HEK293 (cell line): ENCODE measurements at regions not wholly inside any gene's neighbourhood (a gene's known extent, or its start where the extent isn't known, plus 50 kb on each side); places are given as distances from the start of the nearest gene placed in this dataset.
A peak's percentile ranks its signal among the peaks of the same experiment; 100 is the strongest.

ENCODE experiments used
- CTCF ChIA-PET: fragments of 350-600 bp; formaldehyde crosslinking; extraction: SDS; loops from one replicate; lab custom pipeline; 2021; ENCODE audit warnings: antibody characterized with exemption; lab: Yijun Ruan, JAX
- POLR2A ChIA-PET: fragments of 300-600 bp; formaldehyde crosslinking; extraction: SDS; loops from one replicate; lab custom pipeline; 2020; ENCODE audit warnings: antibody characterized with exemption, inconsistent platforms; lab: Yijun Ruan, JAX
- H3K27ac ChIP-seq: fragments of 200-500 bp; sonication (Bioruptor generic); 2 replicates; pipeline ENCODE4 v1.5.1; 2014; ENCODE audit warnings: low read depth, low read length, control low read depth, inconsistent platforms; ENCODE audit errors: extremely low read depth
- H3K36me3 ChIP-seq, 2 experiments: fragments of 200-500 bp in 1 of 2; sonication (Bioruptor generic) in 1 of 2; 1 replicate in 1 of 2; 2 replicates in 1 of 2; pipeline ENCODE4 v1.5.1; 2014 to 2017; ENCODE audit warnings: inconsistent platforms in 2 of 2, low read length in 2 of 2; ENCODE audit not compliant: control insufficient read depth in 2 of 2, insufficient read depth in 1 of 2
- H3K4me1 ChIP-seq: fragments of 200-500 bp; sonication (Bioruptor generic); 2 replicates; pipeline ENCODE4 v1.5.1; 2014; ENCODE audit warnings: mild to moderate bottlenecking, low read length, inconsistent platforms; ENCODE audit not compliant: control insufficient read depth, insufficient read depth
- H3K4me3 ChIP-seq: 2 replicates; pipeline ENCODE4 v1.5.1; 2011; ENCODE audit warnings: low read depth, mild to moderate bottlenecking, control low read depth, low read length, moderate library complexity
- H3K9me3 ChIP-seq: fragments of 200-500 bp; sonication (Bioruptor generic); 2 replicates; pipeline ENCODE4 v1.5.1; 2014; ENCODE audit warnings: low read depth, low read length, inconsistent platforms; ENCODE audit not compliant: control insufficient read depth, insufficient read depth
- BCL11B ChIP-seq: fragments of 450-650 bp; formaldehyde crosslinking; IDR thresholded peaks from 2 replicates; pipeline ENCODE4 v1.5.1; 2016; ENCODE audit warnings: low read depth, missing biosample characterization, missing genetic modification characterization
- PRDM6 ChIP-seq: fragments of 450-650 bp; formaldehyde crosslinking; IDR thresholded peaks from 2 replicates; pipeline ENCODE4 v1.5.1; 2017; ENCODE audit warnings: missing biosample characterization, missing genetic modification characterization
- ZFP69B ChIP-seq: fragments of 450-650 bp; formaldehyde crosslinking; IDR thresholded peaks from 2 replicates; pipeline ENCODE4 v1.5.1; 2016; ENCODE audit warnings: missing biosample characterization, missing genetic modification characterization
- ZNF112 ChIP-seq: fragments of 450-650 bp; formaldehyde crosslinking; IDR thresholded peaks from 2 replicates; pipeline ENCODE4 v1.5.0; 2017; ENCODE audit warnings: missing biosample characterization, missing genetic modification characterization
- ZNF132 ChIP-seq: fragments of 450-650 bp; formaldehyde crosslinking; IDR thresholded peaks from 2 replicates; pipeline ENCODE4 v1.5.1; 2017; ENCODE audit warnings: missing biosample characterization, missing genetic modification characterization, borderline replicate concordance
- ZNF223 ChIP-seq: fragments of 450-650 bp; formaldehyde crosslinking; IDR thresholded peaks from 2 replicates; pipeline ENCODE4 v1.5.1; 2016; ENCODE audit warnings: missing biosample characterization, missing genetic modification characterization
- ZNF280D ChIP-seq: fragments of 450-650 bp; formaldehyde crosslinking; IDR thresholded peaks from 2 replicates; pipeline ENCODE4 v1.5.1; 2016; ENCODE audit warnings: missing biosample characterization, missing genetic modification characterization
- ZNF311 ChIP-seq: fragments of 450-650 bp; formaldehyde crosslinking; IDR thresholded peaks from 2 replicates; pipeline ENCODE4 v1.5.1; 2017; ENCODE audit warnings: missing biosample characterization, missing genetic modification characterization, borderline replicate concordance
- ZNF37A ChIP-seq: fragments of 450-650 bp; IDR thresholded peaks from 2 replicates; pipeline ENCODE4 v1.5.1; 2018; ENCODE audit warnings: missing biosample characterization, missing genetic modification characterization
- ZNF426 ChIP-seq: fragments of 450-650 bp; formaldehyde crosslinking; IDR thresholded peaks from 2 replicates; pipeline ENCODE4 v1.5.1; 2017; ENCODE audit warnings: missing biosample characterization, missing genetic modification characterization, mild to moderate bottlenecking, inconsistent platforms, moderate library complexity
- ZNF521 ChIP-seq: fragments of 450-650 bp; formaldehyde crosslinking; IDR thresholded peaks from 2 replicates; pipeline ENCODE4 v1.5.1; 2017; ENCODE audit warnings: missing biosample characterization, mild to moderate bottlenecking, missing genetic modification characterization
- ZNF580 ChIP-seq: fragments of 450-650 bp; formaldehyde crosslinking; IDR thresholded peaks from 2 replicates; pipeline ENCODE4 v1.5.1; 2016; ENCODE audit warnings: missing biosample characterization, missing genetic modification characterization
- ZNF626 ChIP-seq: fragments of 450-650 bp; sonication (Bioruptor Pico); formaldehyde crosslinking; IDR thresholded peaks from 2 replicates; pipeline ENCODE4 v1.5.1; 2018; ENCODE audit warnings: missing biosample characterization, missing genetic modification characterization, inconsistent platforms
- ZNF654 ChIP-seq: fragments of 450-650 bp; formaldehyde crosslinking; IDR thresholded peaks from 2 replicates; pipeline ENCODE4 v1.5.1; 2016; ENCODE audit warnings: low read depth, missing biosample characterization, missing genetic modification characterization
- ZNF660 ChIP-seq: fragments of 450-650 bp; IDR thresholded peaks from 2 replicates; pipeline ENCODE4 v1.5.1; 2018; ENCODE audit warnings: missing biosample characterization, mild to moderate bottlenecking, missing genetic modification characterization
- ZNF701 ChIP-seq: fragments of 450-650 bp; formaldehyde crosslinking; IDR thresholded peaks from 2 replicates; pipeline ENCODE4 v1.5.1; 2016; ENCODE audit warnings: missing biosample characterization, missing genetic modification characterization

GRCh38 chr13:84844473-84844872 is 954.7 kb downstream of the SLITRK6 start:
- Histone ChIP-seq H3K36me3 (no peaks in the 10 kb centered on the region), H3K9me3 (no peaks in the 10 kb centered on the region), H3K4me3 (no peak overlapping the region), H3K27ac (no peak overlapping the region), H3K4me1 (no peaks in the 10 kb centered on the region)
- ChIA-PET CTCF (interaction anchor here (0.5 to 0.7 kb wide), 3 partner anchors 11 to 595 kb away, joined by 3 read pairs; no protein-coding TSS in a partner anchor), POLR2A (no interaction called here)
- TF ChIP-seq ZNF223 (tag by site-specific recombination) (no peak), ZNF654 (tag by site-specific recombination) (peak; percentile 17)

- no peak for TF ChIP-seq ZNF660 (tag by site-specific recombination)
- TF ChIP-seq BCL11B = no peak
- no peak for TF ChIP-seq ZNF280D (tag by site-specific recombination)
- TF ChIP-seq ZNF112 (tag by site-specific recombination) = no peak
- TF ChIP-seq ZNF426 (tag by site-specific recombination) = no peak
- no peak for TF ChIP-seq ZNF580 (tag by site-specific recombination)
- no peak for TF ChIP-seq ZNF521 (tag by site-specific recombination)
- no peak for TF ChIP-seq ZNF701 (tag by site-specific recombination)
- TF ChIP-seq PRDM6 = no peak
- no peak for TF ChIP-seq ZNF132 (tag by site-specific recombination)
- no peak for TF ChIP-seq ZNF654 (tag by site-specific recombination)
- CTCF ChIA-PET = interaction anchor here (0.7 kb wide), 1 partner anchor 13 kb away, joined by 3 read pairs; no protein-coding TSS in a partner anchor
These were observed 955.9 kb downstream of the SLITRK6 start for GRCh38 chr13:84843368-84843767.

GRCh38 chr13:84834201-84834600 is 951.9 kb upstream of the SLITRK1 start:
- TF ChIP-seq ZNF311 (tag by site-specific recombination) = no peak
- TF ChIP-seq ZNF37A = no peak
- TF ChIP-seq ZFP69B (tag by site-specific recombination) = no peak
- TF ChIP-seq ZNF626 (tag by site-specific recombination) = no peak
- H3K27ac ChIP-seq = no peak overlapping the region
- no peaks in the 10 kb centered on the region for H3K9me3 ChIP-seq
- H3K4me3 ChIP-seq = no peak overlapping the region
- POLR2A ChIA-PET = no interaction called here
- no peaks in the 10 kb centered on the region for H3K4me1 ChIP-seq
- no peaks in the 10 kb centered on the region for H3K36me3 ChIP-seq
- CTCF ChIA-PET = interaction anchor here (0.5 kb wide), 1 partner anchor 11 kb away, joined by 3 read pairs; no protein-coding TSS in a partner anchor

More at GRCh38 chr13:84843368-84843767, 955.9 kb downstream of the SLITRK6 start:
- Histone ChIP-seq H3K9me3 (no peaks in the 10 kb centered on the region), H3K36me3 (no peaks in the 10 kb centered on the region), H3K4me3 (no peak overlapping the region), H3K4me1 (no peaks in the 10 kb centered on the region), H3K27ac (no peak overlapping the region)
- POLR2A ChIA-PET = no interaction called here
